Upper lobe of left lung (tissue), 4 donors: ENCODE measurements at regions not wholly inside any gene's neighbourhood (a gene's known extent, or its start where the extent isn't known, plus 50 kb on each side); places are given as distances from the start of the nearest gene placed in this dataset.

Experiments
- POLR2A ChIP-seq, 4 donors: fragments of 450-650 bp; IDR thresholded peaks; one replicate each; pipeline ENCODE4 v1.5.1; 2016 to 2017; ENCODE audit warnings: antibody characterized with exemption in 4 of 4, mild to moderate bottlenecking in 2 of 4
- POLR2AphosphoS5 ChIP-seq, 2 donors: sonication (generic); formaldehyde crosslinking; IDR thresholded peaks; one replicate each; pipeline ENCODE4 v1.5.1; 2017; ENCODE audit warnings: antibody characterized with exemption in 2 of 2
- TF ChIP-seq, protein P1 (sequence below), 6 experiments: fragments of 450-650 bp in 4 of 6; fragments of 200-600 bp in 2 of 6; sonication (generic) in 2 of 6; IDR thresholded peaks; one replicate each; pipeline ENCODE4 v1.5.1; 2016 to 2019; ENCODE audit warnings: antibody characterized with exemption in 6 of 6

GRCh38 chr19:28465371-28466086 is 747.4 kb downstream of the UQCRFS1 start:
- TF ChIP-seq POLR2A (IDR thresholded peaks at IDR 0.05) (no peak), POLR2AphosphoS5 (IDR thresholded peaks at IDR 0.05) (no peak)
- TF ChIP-seq, protein P1, sequence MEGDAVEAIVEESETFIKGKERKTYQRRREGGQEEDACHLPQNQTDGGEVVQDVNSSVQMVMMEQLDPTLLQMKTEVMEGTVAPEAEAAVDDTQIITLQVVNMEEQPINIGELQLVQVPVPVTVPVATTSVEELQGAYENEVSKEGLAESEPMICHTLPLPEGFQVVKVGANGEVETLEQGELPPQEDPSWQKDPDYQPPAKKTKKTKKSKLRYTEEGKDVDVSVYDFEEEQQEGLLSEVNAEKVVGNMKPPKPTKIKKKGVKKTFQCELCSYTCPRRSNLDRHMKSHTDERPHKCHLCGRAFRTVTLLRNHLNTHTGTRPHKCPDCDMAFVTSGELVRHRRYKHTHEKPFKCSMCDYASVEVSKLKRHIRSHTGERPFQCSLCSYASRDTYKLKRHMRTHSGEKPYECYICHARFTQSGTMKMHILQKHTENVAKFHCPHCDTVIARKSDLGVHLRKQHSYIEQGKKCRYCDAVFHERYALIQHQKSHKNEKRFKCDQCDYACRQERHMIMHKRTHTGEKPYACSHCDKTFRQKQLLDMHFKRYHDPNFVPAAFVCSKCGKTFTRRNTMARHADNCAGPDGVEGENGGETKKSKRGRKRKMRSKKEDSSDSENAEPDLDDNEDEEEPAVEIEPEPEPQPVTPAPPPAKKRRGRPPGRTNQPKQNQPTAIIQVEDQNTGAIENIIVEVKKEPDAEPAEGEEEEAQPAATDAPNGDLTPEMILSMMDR (IDR thresholded peaks at IDR 0.05) = no peak
